GM18868 (cell line): ENCODE measurements at regions not wholly inside any gene's neighbourhood (a gene's known extent, or its start where the extent isn't known, plus 50 kb on each side); places are given as distances from the start of the nearest gene placed in this dataset.

Experiments
- ATAC-seq: cut with Tn5 transposase; IDR thresholded peaks from one replicate; pipeline ENCODE4 v1.9.1; 2021; ENCODE audit warnings: mild to moderate bottlenecking, moderate library complexity; ENCODE audit not compliant: unreplicated experiment

- no peak for ATAC-seq
Measured at GRCh38 chr3:178257491-178257890, 278.7 kb upstream of the KCNMB2 start.

GRCh38 chr3:178258121-178258520, 278.1 kb upstream of the KCNMB2 start:
- no peak for ATAC-seq

GRCh38 chr3:178259703-178260102, 276.5 kb upstream of the KCNMB2 start:
- no peak for ATAC-seq

- no peak for ATAC-seq
Measured at GRCh38 chr3:178260887-178261565, 275.2 kb upstream of the KCNMB2 start.

GRCh38 chr3:178263236-178263916, 272.9 kb upstream of the KCNMB2 start:
- ATAC-seq: no peak

GRCh38 chr3:178267158-178267844, 268.9 kb upstream of the KCNMB2 start:
- ATAC-seq: no peak

GRCh38 chr3:178270838-178271237, 265.4 kb upstream of the KCNMB2 start:
- no peak for ATAC-seq

GRCh38 chr3:178271740-178272387, 264.4 kb upstream of the KCNMB2 start:
- no peak for ATAC-seq

GRCh38 chr3:178272841-178273240, 263.4 kb upstream of the KCNMB2 start:
- no peak for ATAC-seq

GRCh38 chr3:178274711-178275110, 261.5 kb upstream of the KCNMB2 start:
- ATAC-seq: no peak

- ATAC-seq: no peak
Measured at GRCh38 chr3:178275311-178275710, 260.9 kb upstream of the KCNMB2 start.

GRCh38 chr3:178275793-178276192, 260.4 kb upstream of the KCNMB2 start:
- ATAC-seq: no peak

- no peak for ATAC-seq
Measured at GRCh38 chr3:178277605-178278004, 258.6 kb upstream of the KCNMB2 start.

- no peak for ATAC-seq
Measured at GRCh38 chr3:178283561-178283960, 252.7 kb upstream of the KCNMB2 start.

- ATAC-seq: no peak
Measured at GRCh38 chr3:178284181-178284580, 252.1 kb upstream of the KCNMB2 start.

GRCh38 chr3:178288074-178288473, 248.2 kb upstream of the KCNMB2 start:
- no peak for ATAC-seq

GRCh38 chr3:178289544-178290160, 246.6 kb upstream of the KCNMB2 start:
- no peak for ATAC-seq

- no peak for ATAC-seq
Measured at GRCh38 chr3:178291574-178292370, 244.5 kb upstream of the KCNMB2 start.

- ATAC-seq: no peak
Measured at GRCh38 chr3:178295292-178295912, 240.8 kb upstream of the KCNMB2 start.

GRCh38 chr3:178297199-178297598, 239.0 kb upstream of the KCNMB2 start:
- no peak for ATAC-seq
